Astrocyte of the cerebellum (primary cell): ENCODE measurements at regions not wholly inside any gene's neighbourhood (a gene's known extent, or its start where the extent isn't known, plus 50 kb on each side); places are given as distances from the start of the nearest gene placed in this dataset.
A peak's percentile ranks its signal among the peaks of the same experiment; 100 is the strongest.

Experiments
- DNase-seq: peaks from one replicate; pipeline ENCODE4 v3.0.0-alpha.2; 2011; ENCODE audit warnings: low read depth
- H3K4me3 ChIP-seq: 2 replicates; pipeline ENCODE4 v1.5.1; 2011; ENCODE audit warnings: mild to moderate bottlenecking, low read depth, low read length, moderate library complexity
- CTCF ChIP-seq: IDR thresholded peaks from 2 replicates; pipeline ENCODE4 v1.5.1; 2012; ENCODE audit warnings: low read length, low read depth, moderate library complexity, mild to moderate bottlenecking; ENCODE audit errors: missing control alignments
- in situ Hi-C: cut with HindIII; loops from 2 replicates; pipeline ENCODE4 v1.10.0; 2017; ENCODE audit warnings: low sequenced_read_pairs

- in situ Hi-C loops = no loop called here
- no peak for DNase-seq
- no peak overlapping the region for H3K4me3 ChIP-seq
- TF ChIP-seq CTCF = no peak
Observed at GRCh38 chr13:36530861-36531590, 98.7 kb downstream of the CCNA1 start.

DNA sequence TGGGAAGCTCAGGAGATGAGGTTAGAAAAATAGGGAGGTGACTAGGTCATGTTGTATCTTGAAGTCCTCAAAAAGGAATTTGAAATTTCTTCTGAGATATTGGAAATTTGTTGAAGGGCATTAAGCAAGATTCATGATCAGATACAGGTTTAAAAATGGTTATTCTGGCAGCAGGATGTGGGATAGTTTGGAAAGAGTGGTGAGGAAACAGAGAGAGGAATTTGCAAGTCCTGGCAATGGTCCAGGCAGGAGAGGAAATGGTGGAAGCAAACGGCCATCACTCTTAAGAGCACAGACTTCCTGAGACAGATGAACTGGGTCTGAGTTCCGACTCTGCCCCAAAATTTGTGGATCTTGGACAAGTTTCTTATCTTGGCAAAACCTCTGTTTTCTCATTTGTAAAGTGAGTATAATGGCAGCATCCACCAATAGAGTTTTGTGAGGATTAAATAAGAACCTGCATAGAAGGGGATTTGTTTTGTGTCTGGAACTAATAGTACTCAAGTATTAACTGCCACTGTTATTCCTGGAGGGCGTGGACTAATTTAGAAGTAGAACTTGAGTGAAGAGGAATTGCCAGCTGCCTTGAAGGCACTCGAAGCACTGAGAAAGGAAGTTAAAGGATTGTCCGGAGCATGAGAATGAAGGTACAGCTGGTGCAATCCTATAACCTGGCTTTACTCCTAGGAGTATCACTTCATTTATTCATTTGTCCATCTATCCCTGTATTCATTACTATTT, 99.6 kb downstream of the CCNA1 start:
- H3K4me3 ChIP-seq = no peak overlapping the region
- in situ Hi-C loops = no loop called here
- no peak for TF ChIP-seq CTCF
- DNase-seq = no peak

GRCh38 chr13:36533806-36534205, 101.5 kb downstream of the CCNA1 start:
- no peak overlapping the region for H3K4me3 ChIP-seq
- DNase-seq = no peak
- no peak for TF ChIP-seq CTCF
- in situ Hi-C loops = no loop called here

GRCh38 chr13:36536546-36536945, 104.3 kb downstream of the CCNA1 start:
- no peak overlapping the region for H3K4me3 ChIP-seq
- peak; percentile 16 for DNase-seq
- in situ Hi-C loops = no loop called here
- no peak for TF ChIP-seq CTCF

GRCh38 chr13:36543671-36544070, 111.4 kb downstream of the CCNA1 start:
- in situ Hi-C loops = no loop called here
- no peak overlapping the region for H3K4me3 ChIP-seq
- no peak for TF ChIP-seq CTCF
- no peak for DNase-seq

DNA sequence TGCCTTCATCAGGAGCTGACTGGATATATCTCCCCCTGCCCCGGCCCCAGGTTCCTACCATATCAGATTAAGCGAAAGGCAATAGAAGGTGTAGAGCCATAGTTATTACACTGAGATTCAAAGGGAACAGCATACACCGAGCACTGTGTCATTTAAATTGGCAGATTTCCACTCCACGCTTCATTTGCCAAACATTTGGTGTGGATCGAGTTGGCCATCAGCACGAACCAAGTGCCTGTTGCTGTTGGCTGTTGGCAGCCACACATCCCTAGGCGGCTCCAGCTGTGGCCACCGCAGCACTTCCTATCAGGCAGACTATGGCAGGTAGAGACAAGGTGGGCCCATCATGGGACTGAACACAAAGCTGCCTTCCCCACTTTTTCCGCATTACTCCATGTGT, 115.8 kb downstream of the CCNA1 start:
- in situ Hi-C loops = no loop called here
- no peak overlapping the region for H3K4me3 ChIP-seq
- TF ChIP-seq CTCF = no peak
- DNase-seq = no peak
